Hepatocyte (in vitro differentiated cells): ENCODE measurements at regions not wholly inside any gene's neighbourhood (a gene's known extent, or its start where the extent isn't known, plus 50 kb on each side); places are given as distances from the start of the nearest gene placed in this dataset.

Experiments
- EZH2phosphoT487 ChIP-seq: fragments of 200-600 bp; sonication (generic); IDR thresholded peaks from one replicate; pipeline ENCODE4 v1.6.1; 2018; ENCODE audit warnings: antibody characterized with exemption, mild to moderate bottlenecking, low read depth, moderate library complexity; ENCODE audit not compliant: unreplicated experiment, severe bottlenecking
- TF ChIP-seq, protein P1 (sequence below): fragments of 200-600 bp; sonication (generic); IDR thresholded peaks from 2 replicates; pipeline ENCODE4 v1.5.1; 2016; ENCODE audit warnings: antibody characterized with exemption, mild to moderate bottlenecking; ENCODE audit not compliant: poor library complexity

DNA sequence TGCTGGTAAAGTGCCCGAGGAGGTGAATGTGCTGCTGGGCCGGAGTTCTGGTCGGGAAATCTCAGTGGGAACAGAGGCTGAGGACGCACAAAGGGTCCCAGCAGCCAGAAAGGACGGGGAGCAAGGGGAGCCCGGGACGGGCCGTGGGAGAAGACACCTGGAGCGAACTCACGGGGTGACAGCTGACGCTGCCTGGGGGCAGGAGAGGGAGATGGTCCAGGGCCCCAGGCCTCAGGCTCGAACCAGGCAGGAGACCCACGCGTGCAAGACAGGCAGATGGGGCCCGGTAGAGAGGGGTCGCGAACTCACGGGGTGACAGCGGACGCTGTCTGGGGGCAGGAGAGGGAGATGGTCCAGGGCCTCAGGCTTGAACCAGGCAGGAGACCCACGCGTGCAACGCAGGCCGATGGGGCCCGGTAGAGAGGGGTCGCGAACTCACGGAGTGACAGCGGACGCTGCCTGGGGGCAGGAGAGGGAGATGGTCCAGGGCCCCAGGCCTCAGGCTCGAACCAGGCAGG is 72.9 kb downstream of the METRNL start:
- TF ChIP-seq, protein P1, sequence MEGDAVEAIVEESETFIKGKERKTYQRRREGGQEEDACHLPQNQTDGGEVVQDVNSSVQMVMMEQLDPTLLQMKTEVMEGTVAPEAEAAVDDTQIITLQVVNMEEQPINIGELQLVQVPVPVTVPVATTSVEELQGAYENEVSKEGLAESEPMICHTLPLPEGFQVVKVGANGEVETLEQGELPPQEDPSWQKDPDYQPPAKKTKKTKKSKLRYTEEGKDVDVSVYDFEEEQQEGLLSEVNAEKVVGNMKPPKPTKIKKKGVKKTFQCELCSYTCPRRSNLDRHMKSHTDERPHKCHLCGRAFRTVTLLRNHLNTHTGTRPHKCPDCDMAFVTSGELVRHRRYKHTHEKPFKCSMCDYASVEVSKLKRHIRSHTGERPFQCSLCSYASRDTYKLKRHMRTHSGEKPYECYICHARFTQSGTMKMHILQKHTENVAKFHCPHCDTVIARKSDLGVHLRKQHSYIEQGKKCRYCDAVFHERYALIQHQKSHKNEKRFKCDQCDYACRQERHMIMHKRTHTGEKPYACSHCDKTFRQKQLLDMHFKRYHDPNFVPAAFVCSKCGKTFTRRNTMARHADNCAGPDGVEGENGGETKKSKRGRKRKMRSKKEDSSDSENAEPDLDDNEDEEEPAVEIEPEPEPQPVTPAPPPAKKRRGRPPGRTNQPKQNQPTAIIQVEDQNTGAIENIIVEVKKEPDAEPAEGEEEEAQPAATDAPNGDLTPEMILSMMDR = no peak
- no peak for TF ChIP-seq EZH2phosphoT487
